Adipocyte (in vitro differentiated cells): ENCODE measurements at regions not wholly inside any gene's neighbourhood (a gene's known extent, or its start where the extent isn't known, plus 50 kb on each side); places are given as distances from the start of the nearest gene placed in this dataset.

ENCODE experiments used
- DNase-seq: peaks from one replicate; pipeline ENCODE4 v3.0.0-alpha.2; 2015; ENCODE audit warnings: low read depth
- H3K27me3 ChIP-seq: replicated peaks from 2 replicates; pipeline ENCODE4 v1.7.0; 2013; ENCODE audit warnings: mild to moderate bottlenecking, low read length, moderate library complexity; ENCODE audit not compliant: control insufficient read depth, insufficient read depth
- H3K36me3 ChIP-seq: 2 replicates; pipeline ENCODE4 v1.7.0; 2013; ENCODE audit warnings: low read length, mild to moderate bottlenecking, moderate library complexity; ENCODE audit not compliant: control insufficient read depth, insufficient read depth, severe bottlenecking
- H3K4me1 ChIP-seq: 2 replicates; pipeline ENCODE4 v1.7.0; 2013; ENCODE audit warnings: mild to moderate bottlenecking, low read length, moderate library complexity; ENCODE audit not compliant: control insufficient read depth, insufficient read depth
- H3K4me3 ChIP-seq: 2 replicates; pipeline ENCODE4 v1.7.0; 2013; ENCODE audit warnings: mild to moderate bottlenecking, low read length, moderate library complexity
- H3K9ac ChIP-seq: 2 replicates; pipeline ENCODE4 v1.7.0; 2013; ENCODE audit warnings: mild to moderate bottlenecking, low read length, moderate library complexity
- H3K9me3 ChIP-seq: 2 replicates; pipeline ENCODE4 v1.7.0; 2013; ENCODE audit warnings: mild to moderate bottlenecking, low read length, moderate library complexity; ENCODE audit not compliant: control insufficient read depth

DNA sequence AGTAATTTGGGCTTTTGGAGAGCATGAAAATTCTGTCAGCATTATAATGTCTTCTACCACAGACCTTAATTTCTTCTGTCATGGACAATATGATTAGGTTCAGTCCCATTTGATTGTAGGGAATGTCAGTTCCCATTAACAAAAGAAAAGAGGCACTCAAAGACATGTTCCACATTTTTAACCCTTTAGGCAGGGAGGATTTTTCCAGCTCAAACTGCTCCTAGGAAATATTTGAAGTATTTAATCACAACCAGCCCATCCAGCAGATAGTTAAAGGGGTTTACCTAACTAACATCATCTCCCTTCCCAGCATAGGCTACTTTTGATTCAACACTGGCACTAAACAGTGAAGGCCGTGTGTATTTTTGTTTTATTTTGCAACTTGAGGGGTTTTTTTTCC, 256.0 kb downstream of the DHX15 start:
- no peak for DNase-seq
- Histone ChIP-seq H3K4me3 (no peak overlapping the region), H3K4me1 (peaks cover 15% of the 10 kb centered on the region), H3K9me3 (no peaks in the 10 kb centered on the region), H3K27me3 (no peaks in the 10 kb centered on the region), H3K36me3 (no peaks in the 10 kb centered on the region), H3K9ac (no peak overlapping the region)

DNA sequence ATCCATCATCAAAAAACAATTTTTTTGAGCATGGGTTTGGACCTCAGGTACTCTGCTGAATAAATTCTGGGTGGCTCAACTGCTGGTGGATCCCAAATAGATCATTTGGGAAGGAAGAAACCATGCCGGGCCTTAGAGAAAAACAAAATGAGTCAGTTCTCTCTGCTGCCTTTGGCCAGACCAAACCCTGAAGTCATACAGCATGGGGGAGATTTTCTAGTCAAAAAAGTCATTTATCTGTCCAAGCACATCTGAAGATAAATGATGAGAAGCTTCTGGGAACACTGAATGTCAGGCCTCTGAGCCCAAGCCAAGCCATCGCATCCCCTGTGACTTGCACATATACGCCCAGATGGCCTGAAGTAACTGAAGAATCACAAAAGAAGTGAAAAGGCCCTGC, 261.4 kb downstream of the DHX15 start:
- Histone ChIP-seq H3K4me3 (no peak overlapping the region), H3K36me3 (no peaks in the 10 kb centered on the region), H3K4me1 (peaks cover 7% of the 10 kb centered on the region), H3K9me3 (no peaks in the 10 kb centered on the region), H3K9ac (no peak overlapping the region), H3K27me3 (no peaks in the 10 kb centered on the region)
- no peak for DNase-seq

DNA sequence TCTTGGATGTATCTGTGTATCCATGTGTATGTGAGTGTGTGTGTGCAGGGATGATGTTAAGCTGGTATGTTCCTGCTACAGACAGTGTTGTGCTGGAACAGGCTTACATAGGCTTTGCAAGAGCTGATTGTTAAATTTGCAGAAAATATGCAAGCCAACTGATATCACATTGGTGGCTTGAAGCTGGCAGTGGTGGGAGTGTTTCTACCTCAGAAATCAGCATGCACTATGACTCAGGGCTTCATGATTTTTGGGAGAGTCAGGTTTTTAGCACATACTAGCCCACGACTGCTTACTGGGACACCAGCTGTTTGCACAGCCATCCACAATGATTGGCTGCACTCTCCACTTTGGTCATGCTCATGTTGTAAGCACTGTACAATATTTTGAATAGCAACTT, 261.8 kb downstream of the DHX15 start:
- Histone ChIP-seq H3K4me3 (no peak overlapping the region), H3K4me1 (peaks cover 7% of the 10 kb centered on the region), H3K36me3 (no peaks in the 10 kb centered on the region), H3K9me3 (no peaks in the 10 kb centered on the region), H3K27me3 (no peaks in the 10 kb centered on the region), H3K9ac (no peak overlapping the region)
- no peak for DNase-seq

DNA sequence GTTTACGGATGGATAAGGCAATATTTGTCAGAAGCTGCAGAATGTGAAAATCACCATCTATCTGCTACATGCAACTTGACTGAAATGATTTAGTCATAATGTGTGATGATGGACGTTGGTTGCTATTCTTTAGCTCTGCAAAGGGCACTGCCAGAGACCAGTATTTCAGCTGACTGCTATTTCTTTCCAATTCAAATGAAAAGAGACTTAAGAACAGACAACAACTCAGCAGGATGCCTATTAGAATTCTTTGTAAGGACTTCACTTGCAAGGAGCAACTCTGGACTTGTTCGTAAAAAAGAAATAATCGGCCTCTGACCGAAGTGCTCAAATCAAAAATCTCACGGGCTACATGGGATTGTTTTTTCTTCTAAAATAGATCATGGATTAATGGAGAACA, 262.7 kb downstream of the DHX15 start:
- H3K36me3 ChIP-seq = no peaks in the 10 kb centered on the region
- no peak for DNase-seq

DNA sequence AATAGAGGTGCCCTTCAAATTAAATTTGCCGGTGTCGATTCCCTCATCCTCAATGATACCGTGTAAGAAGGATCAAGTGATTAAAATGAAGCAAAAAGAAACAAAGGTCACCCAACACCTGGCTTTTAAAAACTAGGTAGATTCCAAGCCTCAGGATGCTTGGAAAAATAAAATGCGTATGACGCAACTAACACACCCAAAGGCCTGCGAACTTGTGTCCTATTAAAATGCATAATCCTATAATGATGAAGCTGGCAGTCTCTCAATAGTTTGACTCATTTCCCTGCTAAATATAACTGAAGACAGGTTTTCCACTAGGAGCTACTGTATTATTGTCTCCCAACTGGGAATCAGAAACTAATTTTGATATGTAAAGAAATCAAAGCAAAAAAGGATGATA, 263.2 kb downstream of the DHX15 start:
- H3K4me3 ChIP-seq = no peak overlapping the region
- DNase-seq = no peak
- H3K27me3 ChIP-seq = no peaks in the 10 kb centered on the region
- H3K4me1 ChIP-seq = peaks cover 7% of the 10 kb centered on the region
- H3K36me3 ChIP-seq = no peaks in the 10 kb centered on the region
- H3K9ac ChIP-seq = no peak overlapping the region
- H3K9me3 ChIP-seq = no peaks in the 10 kb centered on the region

More for the DNA sequence above, 262.7 kb downstream of the DHX15 start:
- H3K9ac ChIP-seq = no peak overlapping the region
- no peaks in the 10 kb centered on the region for H3K27me3 ChIP-seq
- H3K4me1 ChIP-seq = peaks cover 7% of the 10 kb centered on the region
- H3K9me3 ChIP-seq = no peaks in the 10 kb centered on the region
- H3K4me3 ChIP-seq = no peak overlapping the region

DNA sequence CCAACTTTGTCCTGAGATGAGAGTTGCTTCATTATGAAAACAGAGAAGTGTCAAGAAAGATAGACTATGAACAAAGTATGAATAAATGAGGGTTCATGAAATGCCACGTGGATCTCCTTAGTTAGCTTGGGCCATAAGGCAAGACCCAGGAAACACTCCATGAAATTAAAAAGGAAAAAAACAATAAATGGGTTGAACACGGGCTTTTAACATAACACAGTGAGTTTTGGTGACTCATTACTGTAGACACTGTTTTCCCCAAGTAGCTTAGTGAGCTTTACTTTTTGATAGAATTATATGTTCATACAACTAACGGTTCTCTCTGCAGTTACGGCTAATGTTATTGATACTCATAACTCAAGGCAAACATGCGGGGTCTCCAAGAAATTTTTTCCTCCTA, 265.0 kb downstream of the DHX15 start:
- no peaks in the 10 kb centered on the region for H3K9me3 ChIP-seq
- no peaks in the 10 kb centered on the region for H3K36me3 ChIP-seq
- no peak for DNase-seq
- no peaks in the 10 kb centered on the region for H3K27me3 ChIP-seq
- no peak overlapping the region for H3K9ac ChIP-seq
- peaks cover 7% of the 10 kb centered on the region for H3K4me1 ChIP-seq
- no peak overlapping the region for H3K4me3 ChIP-seq

DNA sequence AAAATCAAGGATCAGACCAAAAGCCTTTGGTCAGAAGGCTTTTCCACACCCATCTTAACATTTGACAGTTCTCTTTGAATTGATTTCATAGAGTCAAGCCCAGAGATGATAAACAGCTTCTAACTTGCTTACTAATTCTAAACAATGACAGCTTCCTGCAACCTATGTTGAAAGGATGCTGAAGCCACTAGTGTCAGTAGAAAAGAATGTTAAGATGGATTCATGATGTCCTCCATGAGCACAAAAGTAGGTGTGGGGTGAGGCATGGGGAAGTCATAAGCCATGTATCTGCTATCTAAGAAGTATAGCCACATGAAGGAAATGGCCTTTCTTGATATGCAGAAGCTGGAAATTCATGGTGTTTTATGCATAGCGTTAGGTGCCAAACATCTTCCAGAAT, 269.3 kb downstream of the DHX15 start:
- no peaks in the 10 kb centered on the region for H3K36me3 ChIP-seq
- no peaks in the 10 kb centered on the region for H3K9me3 ChIP-seq
- H3K9ac ChIP-seq = no peak overlapping the region
- no peak overlapping the region for H3K4me3 ChIP-seq
- DNase-seq = no peak
- H3K27me3 ChIP-seq = no peaks in the 10 kb centered on the region
- peaks cover 3% of the 10 kb centered on the region for H3K4me1 ChIP-seq

DNA sequence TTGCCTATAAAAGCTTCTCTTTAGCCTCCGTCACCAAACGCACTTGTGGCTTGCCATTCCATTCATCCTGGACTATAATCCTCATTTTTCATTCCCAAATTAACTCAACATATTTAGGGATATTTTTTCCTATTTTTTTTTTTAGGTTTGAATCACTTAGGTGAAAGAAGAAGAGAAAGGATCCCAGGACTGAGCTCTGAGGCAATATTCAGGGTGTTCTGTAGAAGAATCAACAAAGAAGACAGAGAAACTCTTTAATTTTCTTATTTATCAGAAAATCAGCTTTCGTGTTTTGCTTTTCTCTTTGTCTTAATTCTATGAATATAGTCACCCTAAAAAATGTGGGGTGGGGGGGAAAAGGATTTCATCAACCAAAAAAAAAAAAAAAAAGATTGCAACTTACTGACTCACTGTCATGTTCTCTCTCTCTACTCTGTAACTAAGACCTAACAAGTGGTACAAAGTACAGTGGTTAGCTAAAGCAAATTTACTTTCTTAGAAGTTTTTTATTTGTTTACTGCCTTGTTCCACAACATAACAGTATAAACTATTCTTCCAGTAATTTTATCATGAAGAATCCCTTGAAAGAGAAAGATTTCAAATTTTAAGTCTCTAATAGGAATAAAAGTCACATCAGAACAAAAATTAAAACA, 272.0 kb downstream of the DHX15 start:
- Histone ChIP-seq H3K4me1 (peaks cover 3% of the 10 kb centered on the region), H3K4me3 (no peak overlapping the region), H3K36me3 (no peaks in the 10 kb centered on the region), H3K27me3 (no peaks in the 10 kb centered on the region), H3K9ac (no peak overlapping the region), H3K9me3 (no peaks in the 10 kb centered on the region)
- no peak for DNase-seq

DNA sequence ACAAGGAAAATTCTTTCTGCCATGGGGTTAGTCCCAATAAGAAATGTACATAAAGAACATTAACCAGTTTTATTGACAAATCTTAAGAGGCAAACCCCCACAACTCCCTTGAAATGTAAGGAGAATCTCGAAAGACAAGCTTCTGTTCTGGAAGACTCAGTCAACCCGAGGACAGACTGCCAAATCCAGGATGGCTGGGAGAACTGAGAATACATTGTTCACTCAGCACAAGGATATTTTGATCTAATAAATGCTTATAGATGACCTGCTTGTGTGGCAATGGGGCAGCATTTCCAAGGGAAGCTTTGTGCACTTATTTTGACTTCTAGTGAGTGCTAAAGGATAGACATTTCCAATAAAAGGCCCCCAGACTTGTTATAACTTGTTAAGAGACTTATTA, 280.4 kb downstream of the DHX15 start:
- Histone ChIP-seq H3K4me1 (no peaks in the 10 kb centered on the region), H3K9ac (no peak overlapping the region), H3K9me3 (peaks cover 4% of the 10 kb centered on the region), H3K27me3 (no peaks in the 10 kb centered on the region), H3K4me3 (no peak overlapping the region), H3K36me3 (no peaks in the 10 kb centered on the region)
- no peak for DNase-seq

DNA sequence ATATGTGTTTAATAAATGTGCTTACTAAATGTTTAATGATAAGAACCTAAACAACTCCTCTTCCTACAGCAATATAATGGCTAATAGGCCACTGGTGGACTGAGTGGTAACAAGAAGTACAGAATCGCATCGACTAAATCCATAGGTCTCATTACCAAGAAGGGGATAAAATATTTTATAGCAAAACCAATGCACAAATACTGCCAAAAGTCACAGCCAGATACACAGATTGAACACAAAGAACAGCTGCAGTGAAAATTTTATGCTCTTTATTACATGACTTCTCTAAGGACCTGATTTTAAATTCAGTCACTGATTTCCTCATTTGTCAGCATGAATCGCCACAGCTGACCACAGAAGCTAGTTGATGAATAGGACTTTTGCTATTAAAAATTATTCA, 285.4 kb downstream of the DHX15 start:
- Histone ChIP-seq H3K36me3 (no peaks in the 10 kb centered on the region), H3K4me1 (no peaks in the 10 kb centered on the region), H3K4me3 (no peak overlapping the region), H3K9ac (no peak overlapping the region), H3K27me3 (no peaks in the 10 kb centered on the region), H3K9me3 (peaks cover 4% of the 10 kb centered on the region)
- DNase-seq = no peak

DNA sequence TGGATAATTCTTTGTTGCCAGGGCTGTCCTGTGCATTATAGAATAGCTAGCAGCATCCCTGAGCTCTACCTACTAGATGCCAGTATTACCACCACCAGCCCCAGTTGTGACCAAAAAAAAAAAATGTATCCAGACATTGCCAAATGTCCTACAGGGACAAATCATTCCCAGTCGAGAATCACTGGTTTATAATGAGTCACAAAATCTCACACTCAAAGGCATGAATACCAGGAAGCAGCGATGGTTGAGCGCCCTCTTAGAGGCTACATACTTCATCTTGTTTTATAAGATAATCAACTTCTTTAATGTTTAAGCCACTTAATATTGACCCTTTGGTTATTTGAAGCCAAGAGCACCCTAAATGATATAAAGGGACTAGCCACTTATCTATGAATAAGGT, 297.3 kb downstream of the DHX15 start:
- no peak overlapping the region for H3K9ac ChIP-seq

DNA sequence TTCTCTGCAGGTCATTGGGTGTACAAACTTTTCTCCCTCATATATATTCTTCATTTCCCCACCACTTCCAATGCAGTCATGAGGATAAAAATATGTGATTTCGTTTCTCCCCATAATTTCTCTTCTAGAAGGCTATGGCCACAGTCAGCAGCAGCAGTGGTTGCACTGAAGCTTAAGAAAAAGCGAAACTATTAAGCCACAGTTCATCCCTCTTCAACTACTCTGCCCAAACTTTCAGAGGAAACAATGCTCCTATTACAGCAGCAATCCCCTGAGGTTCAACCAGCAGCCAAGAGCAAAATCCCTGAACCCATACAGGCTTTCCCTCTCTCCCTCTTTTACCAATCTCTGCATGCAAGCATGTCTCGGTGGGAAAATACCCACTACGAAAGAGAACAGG, 298.6 kb downstream of the DHX15 start:
- no peak for DNase-seq
- no peak overlapping the region for H3K4me3 ChIP-seq
- peaks cover 22% of the 10 kb centered on the region for H3K27me3 ChIP-seq
- H3K4me1 ChIP-seq = no peaks in the 10 kb centered on the region
- H3K9me3 ChIP-seq = no peaks in the 10 kb centered on the region
- no peaks in the 10 kb centered on the region for H3K36me3 ChIP-seq
- no peak overlapping the region for H3K9ac ChIP-seq

More for the DNA sequence above, 297.3 kb downstream of the DHX15 start:
- Histone ChIP-seq H3K36me3 (no peaks in the 10 kb centered on the region), H3K27me3 (peaks cover 15% of the 10 kb centered on the region), H3K9me3 (no peaks in the 10 kb centered on the region), H3K4me1 (no peaks in the 10 kb centered on the region), H3K4me3 (no peak overlapping the region)
- no peak for DNase-seq
